ENCODE measurements at regions not wholly inside any gene's neighbourhood (a gene's known extent, or its start where the extent isn't known, plus 50 kb on each side); places are given as distances from the start of the nearest gene placed in this dataset.

GRCh38 chr5:98614341-98614740, 159.1 kb upstream of the RGMB start:
- no peak for DNase-seq (ENCODE audit: low spot score)
- no peak for TF ChIP-seq CTCF (IDR thresholded peaks at IDR 0.05; ENCODE audit: extremely low read depth, missing control alignments)

GRCh38 chr5:98621821-98622220, 151.6 kb upstream of the RGMB start:
- no peak for DNase-seq (ENCODE audit: low spot score)
- TF ChIP-seq CTCF (IDR thresholded peaks at IDR 0.05; ENCODE audit: extremely low read depth, missing control alignments): no peak

GRCh38 chr5:98624145-98624880, 149.2 kb upstream of the RGMB start:
- no peak for TF ChIP-seq CTCF (IDR thresholded peaks at IDR 0.05; ENCODE audit: extremely low read depth, missing control alignments)
- no peak for DNase-seq (ENCODE audit: low spot score)

GRCh38 chr5:98627121-98627520, 146.3 kb upstream of the RGMB start:
- DNase-seq (ENCODE audit: low spot score): no peak
- no peak for TF ChIP-seq CTCF (IDR thresholded peaks at IDR 0.05; ENCODE audit: extremely low read depth, missing control alignments)

GRCh38 chr5:98630621-98631020, 142.8 kb upstream of the RGMB start:
- no peak for DNase-seq (ENCODE audit: low spot score)
- no peak for TF ChIP-seq CTCF (IDR thresholded peaks at IDR 0.05; ENCODE audit: extremely low read depth, missing control alignments)

GRCh38 chr5:98631311-98632054, 142.0 kb upstream of the RGMB start:
- TF ChIP-seq CTCF (IDR thresholded peaks at IDR 0.05; ENCODE audit: extremely low read depth, missing control alignments): no peak
- no peak for DNase-seq (ENCODE audit: low spot score)

GRCh38 chr5:98635656-98636055, 137.8 kb upstream of the RGMB start:
- no peak for TF ChIP-seq CTCF (IDR thresholded peaks at IDR 0.05; ENCODE audit: extremely low read depth, missing control alignments)
- DNase-seq (ENCODE audit: low spot score): no peak

Data from GM20000 (cell line).